ENCODE measurements at regions not wholly inside any gene's neighbourhood (a gene's known extent, or its start where the extent isn't known, plus 50 kb on each side); places are given as distances from the start of the nearest gene placed in this dataset.

DNA sequence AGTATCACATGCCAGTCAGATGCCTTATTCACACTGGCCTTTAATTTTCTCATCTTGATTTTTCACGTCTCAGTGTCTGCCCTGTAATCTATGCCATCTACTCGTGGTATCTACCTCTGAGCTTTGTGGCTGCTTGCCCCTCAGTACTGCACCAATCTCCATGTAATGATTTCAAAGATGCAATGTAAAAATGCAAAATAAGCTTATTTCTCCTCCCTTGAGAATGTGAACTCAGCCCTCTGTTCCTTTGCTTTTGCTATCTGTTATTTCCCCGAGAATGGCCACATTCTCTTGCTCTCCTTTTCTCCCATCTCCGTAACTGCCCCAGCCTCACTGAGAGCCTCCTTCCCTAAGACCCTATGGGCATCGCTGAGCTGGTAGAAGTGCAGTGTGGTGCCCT, 317.5 kb downstream of the SFMBT2 start:
- no peak for TF ChIP-seq POLR2A (IDR thresholded peaks at IDR 0.05)
- TF ChIP-seq, protein P1, sequence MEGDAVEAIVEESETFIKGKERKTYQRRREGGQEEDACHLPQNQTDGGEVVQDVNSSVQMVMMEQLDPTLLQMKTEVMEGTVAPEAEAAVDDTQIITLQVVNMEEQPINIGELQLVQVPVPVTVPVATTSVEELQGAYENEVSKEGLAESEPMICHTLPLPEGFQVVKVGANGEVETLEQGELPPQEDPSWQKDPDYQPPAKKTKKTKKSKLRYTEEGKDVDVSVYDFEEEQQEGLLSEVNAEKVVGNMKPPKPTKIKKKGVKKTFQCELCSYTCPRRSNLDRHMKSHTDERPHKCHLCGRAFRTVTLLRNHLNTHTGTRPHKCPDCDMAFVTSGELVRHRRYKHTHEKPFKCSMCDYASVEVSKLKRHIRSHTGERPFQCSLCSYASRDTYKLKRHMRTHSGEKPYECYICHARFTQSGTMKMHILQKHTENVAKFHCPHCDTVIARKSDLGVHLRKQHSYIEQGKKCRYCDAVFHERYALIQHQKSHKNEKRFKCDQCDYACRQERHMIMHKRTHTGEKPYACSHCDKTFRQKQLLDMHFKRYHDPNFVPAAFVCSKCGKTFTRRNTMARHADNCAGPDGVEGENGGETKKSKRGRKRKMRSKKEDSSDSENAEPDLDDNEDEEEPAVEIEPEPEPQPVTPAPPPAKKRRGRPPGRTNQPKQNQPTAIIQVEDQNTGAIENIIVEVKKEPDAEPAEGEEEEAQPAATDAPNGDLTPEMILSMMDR (IDR thresholded peaks at IDR 0.05): no peak
- no peak for TF ChIP-seq POLR2AphosphoS5 (IDR thresholded peaks at IDR 0.05; ENCODE audit: insufficient read depth in 1 of 2, low read depth in 1 of 2)

All from vagina (tissue), 2 donors.